GM23338 (cell line): ENCODE measurements at regions not wholly inside any gene's neighbourhood (a gene's known extent, or its start where the extent isn't known, plus 50 kb on each side); places are given as distances from the start of the nearest gene placed in this dataset.

Experiments
- ATAC-seq: fragments of 200-7000 bp; cut with Tn5 transposase; 3 replicates; pipeline ENCODE4 v1.9.1; 2020
- DNase-seq: peaks from one replicate; pipeline ENCODE4 v3.0.0-alpha.2; 2015; ENCODE audit warnings: low spot score
- H2AFZ ChIP-seq: fragments of 200-600 bp; sonication (generic); 2 replicates; pipeline ENCODE4 v1.8.0; 2016; ENCODE audit warnings: antibody characterized with exemption, mild to moderate bottlenecking, moderate library complexity
- H3F3A ChIP-seq: fragments of 200-600 bp; sonication (generic); replicated peaks from 2 replicates; pipeline ENCODE4 v1.8.0; 2017; ENCODE audit warnings: antibody characterized with exemption, mixed run types, low read depth
- H3K27ac ChIP-seq: fragments of 200-600 bp; sonication (generic); 2 replicates; pipeline ENCODE4 v1.6.1; 2016; ENCODE audit warnings: low read depth
- H3K27me3 ChIP-seq: fragments of 200-600 bp; sonication (generic); 2 replicates; pipeline ENCODE4 v1.8.0; 2016; ENCODE audit warnings: mild to moderate bottlenecking, mixed run types, moderate library complexity; ENCODE audit not compliant: insufficient read depth
- H3K36me3 ChIP-seq: fragments of 200-600 bp; sonication (generic); 2 replicates; pipeline ENCODE4 v1.8.0; 2016; ENCODE audit warnings: mild to moderate bottlenecking; ENCODE audit not compliant: insufficient read depth
- H3K4me1 ChIP-seq: fragments of 200-600 bp; sonication (generic); 2 replicates; pipeline ENCODE4 v1.8.0; 2016; ENCODE audit warnings: mild to moderate bottlenecking, moderate library complexity; ENCODE audit not compliant: insufficient read depth
- H3K4me2 ChIP-seq: fragments of 200-600 bp; sonication (generic); 2 replicates; pipeline ENCODE4 v1.7.1; 2017; ENCODE audit warnings: mixed run types
- H3K4me3 ChIP-seq: fragments of 200-600 bp; sonication (generic); 2 replicates; pipeline ENCODE4 v1.6.1; 2016; ENCODE audit warnings: mixed run types
- H3K79me2 ChIP-seq: fragments of 200-600 bp; sonication (generic); replicated peaks from 2 replicates; pipeline ENCODE4 v1.8.0; 2017; ENCODE audit warnings: mild to moderate bottlenecking; ENCODE audit not compliant: insufficient read depth
- H3K9me2 ChIP-seq: fragments of 200-600 bp; sonication (generic); 2 replicates; pipeline ENCODE4 v1.8.0; 2017; ENCODE audit not compliant: insufficient read depth
- H4K20me1 ChIP-seq: fragments of 200-600 bp; sonication (generic); replicated peaks from 2 replicates; pipeline ENCODE4 v1.8.0; 2017; ENCODE audit warnings: mild to moderate bottlenecking; ENCODE audit not compliant: insufficient read depth
- H3K27ac Mint-ChIP-seq: 2 replicates; pipeline ENCODE4 v1.8.0; 2020; ENCODE audit warnings: inconsistent platforms, mild to moderate bottlenecking, moderate library complexity, mixed read lengths
- H3K27me3 Mint-ChIP-seq: 3 replicates; pipeline ENCODE4 v1.8.0; 2022; ENCODE audit warnings: low read depth, mild to moderate bottlenecking, moderate library complexity, mixed read lengths, inconsistent platforms; ENCODE audit not compliant: insufficient read depth, poor library complexity
- H3K36me3 Mint-ChIP-seq: 3 replicates; pipeline ENCODE4 v1.8.0; 2021; ENCODE audit warnings: low read depth, mild to moderate bottlenecking, inconsistent platforms, moderate library complexity, mixed read lengths
- H3K4me1 Mint-ChIP-seq: 3 replicates; pipeline ENCODE4 v1.8.0; 2020; ENCODE audit warnings: mild to moderate bottlenecking, inconsistent platforms, mixed read lengths
- H3K4me3 Mint-ChIP-seq: 3 replicates; pipeline ENCODE4 v1.8.0; 2021; ENCODE audit warnings: moderate library complexity, mild to moderate bottlenecking, inconsistent platforms, mixed read lengths
- H3K9me3 Mint-ChIP-seq: 3 replicates; pipeline ENCODE4 v1.8.0; 2020; ENCODE audit warnings: moderate library complexity, mild to moderate bottlenecking, inconsistent platforms, mixed read lengths
- CREB1 ChIP-seq: fragments of 250-450 bp; sonication (Bioruptor Pico); IDR thresholded peaks from 2 replicates; pipeline ENCODE4 v1.5.0; 2020; ENCODE audit warnings: low read depth, mild to moderate bottlenecking, moderate library complexity
- EZH2 ChIP-seq: fragments of 200-600 bp; sonication (generic); IDR thresholded peaks from one replicate; pipeline ENCODE4 v1.8.0; 2017; ENCODE audit warnings: antibody characterized with exemption, mild to moderate bottlenecking, low read depth; ENCODE audit not compliant: unreplicated experiment
- EZH2phosphoT487 ChIP-seq: fragments of 200-600 bp; sonication (generic); IDR thresholded peaks from one replicate; pipeline ENCODE4 v1.8.1; 2018; ENCODE audit warnings: antibody characterized with exemption; ENCODE audit not compliant: unreplicated experiment
- JUNB ChIP-seq: IDR thresholded peaks from one replicate; pipeline ENCODE4 v1.6.1; 2016; ENCODE audit warnings: antibody characterized with exemption; ENCODE audit not compliant: unreplicated experiment
- NANOG ChIP-seq: IDR thresholded peaks from 2 replicates; pipeline ENCODE4 v1.6.1; 2016; ENCODE audit warnings: antibody characterized with exemption, borderline replicate concordance
- POLR2AphosphoS5 ChIP-seq: IDR thresholded peaks from 2 replicates; pipeline ENCODE4 v1.6.1; 2016; ENCODE audit warnings: antibody characterized with exemption, low read depth
- STAT1 ChIP-seq: IDR thresholded peaks from one replicate; pipeline ENCODE4 v1.6.1; 2016; ENCODE audit warnings: antibody characterized with exemption; ENCODE audit not compliant: unreplicated experiment
- ZNF114 ChIP-seq: fragments of 250-450 bp; sonication (Bioruptor Pico); IDR thresholded peaks from 2 replicates; pipeline ENCODE4 v1.5.0; 2020; ENCODE audit warnings: mild to moderate bottlenecking, moderate library complexity
- ZNF331 ChIP-seq: fragments of 250-450 bp; sonication (Bioruptor Pico); IDR thresholded peaks from 2 replicates; pipeline ENCODE4 v1.5.0; 2020; ENCODE audit warnings: low read depth, mild to moderate bottlenecking, moderate library complexity
- TF ChIP-seq, protein P1 (sequence below): IDR thresholded peaks from 2 replicates; pipeline ENCODE4 v1.6.1; 2016; ENCODE audit warnings: antibody characterized with exemption
- TF ChIP-seq, protein P2 (sequence below), 2 experiments: fragments of 200-600 bp in 1 of 2; sonication (generic) in 1 of 2; conservative IDR thresholded peaks; 2 replicates each; pipeline versions ENCODE4 v1.5.1 to v1.6.1; 2016 to 2017; ENCODE audit warnings: antibody characterized with exemption in 2 of 2, low read depth in 2 of 2, mild to moderate bottlenecking in 2 of 2, moderate library complexity in 1 of 2
- TF ChIP-seq, protein P3 (sequence below): fragments of 250-450 bp; sonication (Bioruptor Pico); IDR thresholded peaks from 2 replicates; pipeline ENCODE4 v1.5.0; 2020; ENCODE audit warnings: mild to moderate bottlenecking, moderate library complexity
- TF ChIP-seq, protein P4 (sequence below): IDR thresholded peaks from one replicate; pipeline ENCODE4 v1.6.1; 2018; ENCODE audit warnings: antibody characterized with exemption; ENCODE audit not compliant: unreplicated experiment

DNA sequence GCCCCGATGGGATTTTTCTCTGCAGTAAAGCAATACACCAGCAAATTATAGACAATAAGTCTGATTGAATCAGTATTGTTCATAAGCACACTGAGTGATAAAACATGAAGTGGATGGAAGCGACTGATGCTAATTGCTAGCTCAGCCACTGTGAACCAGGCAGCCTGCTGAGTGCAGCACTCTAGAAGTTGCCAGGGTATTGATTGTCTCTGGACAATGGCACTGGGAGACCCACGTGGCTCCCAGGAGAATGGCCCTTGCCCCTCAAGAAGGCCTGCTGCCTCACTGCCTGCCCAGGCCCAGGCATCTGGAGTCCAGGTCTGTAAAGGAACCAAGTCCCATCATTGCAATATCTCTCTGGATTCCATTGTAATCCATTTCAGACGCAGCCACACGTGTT is 80.4 kb upstream of the TCERG1L start:
- no peak overlapping the region for H3K4me3 Mint-ChIP-seq
- H3K27me3 Mint-ChIP-seq = no peaks in the 10 kb centered on the region
- Histone ChIP-seq H2AFZ (no peak overlapping the region), H3K79me2 (no peaks in the 10 kb centered on the region), H3K4me3 (no peak overlapping the region), H3K36me3 (no peaks in the 10 kb centered on the region), H3K9me2 (0 out of 2 replicates have a peak, but pooled peaks cover 2% of the 10 kb centered on the region), H3K27me3 (no peaks in the 10 kb centered on the region), H3K4me2 (no peak overlapping the region), H3F3A (no peaks in the 10 kb centered on the region), H4K20me1 (no peaks in the 10 kb centered on the region), H3K27ac (no peak overlapping the region), H3K4me1 (no peaks in the 10 kb centered on the region)
- H3K27ac Mint-ChIP-seq = no peak overlapping the region
- peaks cover 30% of the 10 kb centered on the region for H3K36me3 Mint-ChIP-seq
- H3K9me3 Mint-ChIP-seq = peaks cover 100% of the 10 kb centered on the region
- TF ChIP-seq EZH2 = no peak
- TF ChIP-seq, protein P1, sequence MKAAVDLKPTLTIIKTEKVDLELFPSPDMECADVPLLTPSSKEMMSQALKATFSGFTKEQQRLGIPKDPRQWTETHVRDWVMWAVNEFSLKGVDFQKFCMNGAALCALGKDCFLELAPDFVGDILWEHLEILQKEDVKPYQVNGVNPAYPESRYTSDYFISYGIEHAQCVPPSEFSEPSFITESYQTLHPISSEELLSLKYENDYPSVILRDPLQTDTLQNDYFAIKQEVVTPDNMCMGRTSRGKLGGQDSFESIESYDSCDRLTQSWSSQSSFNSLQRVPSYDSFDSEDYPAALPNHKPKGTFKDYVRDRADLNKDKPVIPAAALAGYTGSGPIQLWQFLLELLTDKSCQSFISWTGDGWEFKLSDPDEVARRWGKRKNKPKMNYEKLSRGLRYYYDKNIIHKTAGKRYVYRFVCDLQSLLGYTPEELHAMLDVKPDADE = no peak
- TF ChIP-seq ZNF114 (CRISPR knock-in tag) = no peak
- TF ChIP-seq, protein P2, sequence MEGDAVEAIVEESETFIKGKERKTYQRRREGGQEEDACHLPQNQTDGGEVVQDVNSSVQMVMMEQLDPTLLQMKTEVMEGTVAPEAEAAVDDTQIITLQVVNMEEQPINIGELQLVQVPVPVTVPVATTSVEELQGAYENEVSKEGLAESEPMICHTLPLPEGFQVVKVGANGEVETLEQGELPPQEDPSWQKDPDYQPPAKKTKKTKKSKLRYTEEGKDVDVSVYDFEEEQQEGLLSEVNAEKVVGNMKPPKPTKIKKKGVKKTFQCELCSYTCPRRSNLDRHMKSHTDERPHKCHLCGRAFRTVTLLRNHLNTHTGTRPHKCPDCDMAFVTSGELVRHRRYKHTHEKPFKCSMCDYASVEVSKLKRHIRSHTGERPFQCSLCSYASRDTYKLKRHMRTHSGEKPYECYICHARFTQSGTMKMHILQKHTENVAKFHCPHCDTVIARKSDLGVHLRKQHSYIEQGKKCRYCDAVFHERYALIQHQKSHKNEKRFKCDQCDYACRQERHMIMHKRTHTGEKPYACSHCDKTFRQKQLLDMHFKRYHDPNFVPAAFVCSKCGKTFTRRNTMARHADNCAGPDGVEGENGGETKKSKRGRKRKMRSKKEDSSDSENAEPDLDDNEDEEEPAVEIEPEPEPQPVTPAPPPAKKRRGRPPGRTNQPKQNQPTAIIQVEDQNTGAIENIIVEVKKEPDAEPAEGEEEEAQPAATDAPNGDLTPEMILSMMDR (conservative IDR thresholded peaks at IDR 0.05; ENCODE audit: low read depth in 2 of 2) = no peak
- TF ChIP-seq, protein P3, sequence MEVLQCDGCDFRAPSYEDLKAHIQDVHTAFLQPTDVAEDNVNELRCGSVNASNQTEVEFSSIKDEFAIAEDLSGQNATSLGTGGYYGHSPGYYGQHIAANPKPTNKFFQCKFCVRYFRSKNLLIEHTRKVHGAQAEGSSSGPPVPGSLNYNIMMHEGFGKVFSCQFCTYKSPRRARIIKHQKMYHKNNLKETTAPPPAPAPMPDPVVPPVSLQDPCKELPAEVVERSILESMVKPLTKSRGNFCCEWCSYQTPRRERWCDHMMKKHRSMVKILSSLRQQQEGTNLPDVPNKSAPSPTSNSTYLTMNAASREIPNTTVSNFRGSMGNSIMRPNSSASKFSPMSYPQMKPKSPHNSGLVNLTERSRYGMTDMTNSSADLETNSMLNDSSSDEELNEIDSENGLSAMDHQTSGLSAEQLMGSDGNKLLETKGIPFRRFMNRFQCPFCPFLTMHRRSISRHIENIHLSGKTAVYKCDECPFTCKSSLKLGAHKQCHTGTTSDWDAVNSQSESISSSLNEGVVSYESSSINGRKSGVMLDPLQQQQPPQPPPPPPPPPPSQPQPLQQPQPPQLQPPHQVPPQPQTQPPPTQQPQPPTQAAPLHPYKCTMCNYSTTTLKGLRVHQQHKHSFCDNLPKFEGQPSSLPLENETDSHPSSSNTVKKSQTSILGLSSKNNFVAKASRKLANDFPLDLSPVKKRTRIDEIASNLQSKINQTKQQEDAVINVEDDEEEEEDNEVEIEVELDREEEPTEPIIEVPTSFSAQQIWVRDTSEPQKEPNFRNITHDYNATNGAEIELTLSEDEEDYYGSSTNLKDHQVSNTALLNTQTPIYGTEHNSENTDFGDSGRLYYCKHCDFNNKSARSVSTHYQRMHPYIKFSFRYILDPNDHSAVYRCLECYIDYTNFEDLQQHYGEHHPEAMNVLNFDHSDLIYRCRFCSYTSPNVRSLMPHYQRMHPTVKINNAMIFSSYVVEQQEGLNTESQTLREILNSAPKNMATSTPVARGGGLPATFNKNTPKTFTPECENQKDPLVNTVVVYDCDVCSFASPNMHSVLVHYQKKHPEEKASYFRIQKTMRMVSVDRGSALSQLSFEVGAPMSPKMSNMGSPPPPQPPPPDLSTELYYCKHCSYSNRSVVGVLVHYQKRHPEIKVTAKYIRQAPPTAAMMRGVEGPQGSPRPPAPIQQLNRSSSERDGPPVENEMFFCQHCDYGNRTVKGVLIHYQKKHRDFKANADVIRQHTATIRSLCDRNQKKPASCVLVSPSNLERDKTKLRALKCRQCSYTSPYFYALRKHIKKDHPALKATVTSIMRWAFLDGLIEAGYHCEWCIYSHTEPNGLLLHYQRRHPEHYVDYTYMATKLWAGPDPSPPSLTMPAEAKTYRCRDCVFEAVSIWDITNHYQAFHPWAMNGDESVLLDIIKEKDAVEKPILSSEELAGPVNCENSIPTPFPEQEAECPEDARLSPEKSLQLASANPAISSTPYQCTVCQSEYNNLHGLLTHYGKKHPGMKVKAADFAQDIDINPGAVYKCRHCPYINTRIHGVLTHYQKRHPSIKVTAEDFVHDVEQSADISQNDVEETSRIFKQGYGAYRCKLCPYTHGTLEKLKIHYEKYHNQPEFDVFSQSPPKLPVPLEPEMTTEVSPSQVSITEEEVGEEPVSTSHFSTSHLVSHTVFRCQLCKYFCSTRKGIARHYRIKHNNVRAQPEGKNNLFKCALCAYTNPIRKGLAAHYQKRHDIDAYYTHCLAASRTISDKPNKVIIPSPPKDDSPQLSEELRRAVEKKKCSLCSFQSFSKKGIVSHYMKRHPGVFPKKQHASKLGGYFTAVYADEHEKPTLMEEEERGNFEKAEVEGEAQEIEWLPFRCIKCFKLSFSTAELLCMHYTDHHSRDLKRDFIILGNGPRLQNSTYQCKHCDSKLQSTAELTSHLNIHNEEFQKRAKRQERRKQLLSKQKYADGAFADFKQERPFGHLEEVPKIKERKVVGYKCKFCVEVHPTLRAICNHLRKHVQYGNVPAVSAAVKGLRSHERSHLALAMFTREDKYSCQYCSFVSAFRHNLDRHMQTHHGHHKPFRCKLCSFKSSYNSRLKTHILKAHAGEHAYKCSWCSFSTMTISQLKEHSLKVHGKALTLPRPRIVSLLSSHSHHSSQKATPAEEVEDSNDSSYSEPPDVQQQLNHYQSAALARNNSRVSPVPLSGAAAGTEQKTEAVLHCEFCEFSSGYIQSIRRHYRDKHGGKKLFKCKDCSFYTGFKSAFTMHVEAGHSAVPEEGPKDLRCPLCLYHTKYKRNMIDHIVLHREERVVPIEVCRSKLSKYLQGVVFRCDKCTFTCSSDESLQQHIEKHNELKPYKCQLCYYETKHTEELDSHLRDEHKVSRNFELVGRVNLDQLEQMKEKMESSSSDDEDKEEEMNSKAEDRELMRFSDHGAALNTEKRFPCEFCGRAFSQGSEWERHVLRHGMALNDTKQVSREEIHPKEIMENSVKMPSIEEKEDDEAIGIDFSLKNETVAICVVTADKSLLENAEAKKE (CRISPR knock-in tag) = no peak
- TF ChIP-seq, protein P4, sequence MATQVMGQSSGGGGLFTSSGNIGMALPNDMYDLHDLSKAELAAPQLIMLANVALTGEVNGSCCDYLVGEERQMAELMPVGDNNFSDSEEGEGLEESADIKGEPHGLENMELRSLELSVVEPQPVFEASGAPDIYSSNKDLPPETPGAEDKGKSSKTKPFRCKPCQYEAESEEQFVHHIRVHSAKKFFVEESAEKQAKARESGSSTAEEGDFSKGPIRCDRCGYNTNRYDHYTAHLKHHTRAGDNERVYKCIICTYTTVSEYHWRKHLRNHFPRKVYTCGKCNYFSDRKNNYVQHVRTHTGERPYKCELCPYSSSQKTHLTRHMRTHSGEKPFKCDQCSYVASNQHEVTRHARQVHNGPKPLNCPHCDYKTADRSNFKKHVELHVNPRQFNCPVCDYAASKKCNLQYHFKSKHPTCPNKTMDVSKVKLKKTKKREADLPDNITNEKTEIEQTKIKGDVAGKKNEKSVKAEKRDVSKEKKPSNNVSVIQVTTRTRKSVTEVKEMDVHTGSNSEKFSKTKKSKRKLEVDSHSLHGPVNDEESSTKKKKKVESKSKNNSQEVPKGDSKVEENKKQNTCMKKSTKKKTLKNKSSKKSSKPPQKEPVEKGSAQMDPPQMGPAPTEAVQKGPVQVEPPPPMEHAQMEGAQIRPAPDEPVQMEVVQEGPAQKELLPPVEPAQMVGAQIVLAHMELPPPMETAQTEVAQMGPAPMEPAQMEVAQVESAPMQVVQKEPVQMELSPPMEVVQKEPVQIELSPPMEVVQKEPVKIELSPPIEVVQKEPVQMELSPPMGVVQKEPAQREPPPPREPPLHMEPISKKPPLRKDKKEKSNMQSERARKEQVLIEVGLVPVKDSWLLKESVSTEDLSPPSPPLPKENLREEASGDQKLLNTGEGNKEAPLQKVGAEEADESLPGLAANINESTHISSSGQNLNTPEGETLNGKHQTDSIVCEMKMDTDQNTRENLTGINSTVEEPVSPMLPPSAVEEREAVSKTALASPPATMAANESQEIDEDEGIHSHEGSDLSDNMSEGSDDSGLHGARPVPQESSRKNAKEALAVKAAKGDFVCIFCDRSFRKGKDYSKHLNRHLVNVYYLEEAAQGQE = no peak
- no peak for TF ChIP-seq ZNF331 (CRISPR knock-in tag)
- no peak for TF ChIP-seq JUNB
- TF ChIP-seq POLR2AphosphoS5 = no peak
- no peak for TF ChIP-seq STAT1
- TF ChIP-seq EZH2phosphoT487 = no peak
- no peak for TF ChIP-seq CREB1
- no peak for TF ChIP-seq NANOG
- H3K4me1 Mint-ChIP-seq = no peaks in the 10 kb centered on the region
- DNase-seq (no peak), ATAC-seq (no peak)
